ENCODE measurements at regions not wholly inside any gene's neighbourhood (a gene's known extent, or its start where the extent isn't known, plus 50 kb on each side); places are given as distances from the start of the nearest gene placed in this dataset.

DNA sequence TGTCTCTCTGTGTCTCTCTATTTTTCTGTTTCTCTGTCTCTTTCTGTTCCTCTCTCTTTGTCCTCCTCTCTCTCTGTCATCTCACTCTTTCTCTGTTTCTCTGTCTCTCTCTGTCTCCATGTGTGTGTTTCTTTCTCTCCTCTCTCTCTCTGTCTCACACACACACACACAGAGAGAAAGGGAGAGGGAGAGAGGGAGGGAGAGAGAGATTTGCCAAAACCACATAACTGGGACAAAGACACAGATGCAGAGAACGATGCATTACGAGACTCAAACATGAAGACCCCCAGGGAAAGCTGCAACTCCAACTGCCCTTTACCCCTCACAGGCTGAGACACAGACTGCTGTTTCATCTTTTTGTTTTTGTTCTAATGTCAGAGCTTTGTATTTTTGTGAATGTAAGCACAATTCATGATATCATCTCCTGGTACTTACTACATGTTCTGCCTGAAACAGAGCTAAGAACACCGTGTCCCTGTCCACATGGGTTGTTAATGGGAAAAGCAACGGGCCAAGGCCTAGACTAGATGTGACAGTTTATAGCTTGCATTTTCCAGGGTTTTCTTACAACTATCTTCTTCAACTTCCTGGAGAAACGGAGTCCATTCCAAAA lies 177.1 kb upstream of the ARID1B start:
- peak overlapping the region; percentile 83 for H2AFZ ChIP-seq
- TF ChIP-seq CTCF (IDR thresholded peaks at IDR 0.05): no peak
- no peaks in the 10 kb centered on the region for H3K9me3 ChIP-seq (ENCODE audit: control insufficient read depth, low read length)
- no peak overlapping the region for H3K4me3 ChIP-seq (ENCODE audit: low read depth, low read length)
- no peak overlapping the region for H3K9ac ChIP-seq
- no peaks in the 10 kb centered on the region for H3K27me3 ChIP-seq (ENCODE audit: control insufficient read depth, insufficient read depth, low read length)
- H3K4me2 ChIP-seq (ENCODE audit: low read length): no peak overlapping the region
- H3K27ac ChIP-seq: peak overlapping the region; percentile 57
- H3K4me1 ChIP-seq: peaks cover 11% of the 10 kb centered on the region
- no peaks in the 10 kb centered on the region for H3K79me2 ChIP-seq
- H3K36me3 ChIP-seq (ENCODE audit: control insufficient read depth, insufficient read depth, low read length): no peaks in the 10 kb centered on the region

DNA sequence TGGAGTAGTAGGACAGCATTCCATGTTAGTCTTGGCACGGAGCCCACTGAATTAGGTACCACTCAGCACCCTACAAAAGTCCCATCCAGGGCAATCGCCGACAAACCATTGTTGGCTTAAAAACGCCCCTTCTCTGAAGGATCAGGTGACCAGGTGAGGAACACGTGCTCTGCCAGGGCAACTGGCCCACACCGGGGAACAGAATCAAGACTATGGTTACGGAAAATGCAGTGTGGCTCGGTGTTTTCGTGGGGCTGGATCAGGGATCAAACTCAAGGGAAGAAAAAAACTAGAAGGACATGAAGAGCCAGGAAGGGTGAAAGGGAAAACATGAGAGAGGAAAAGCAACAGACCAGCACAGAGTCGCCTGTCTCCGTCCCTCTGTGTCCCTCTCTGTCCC lies 177.8 kb upstream of the ARID1B start:
- Histone ChIP-seq H3K79me2 (no peaks in the 10 kb centered on the region), H3K36me3 (ENCODE audit: control insufficient read depth, insufficient read depth, low read length) (no peaks in the 10 kb centered on the region), H3K4me2 (ENCODE audit: low read length) (no peak overlapping the region), H3K4me1 (peaks cover 11% of the 10 kb centered on the region), H3K27me3 (ENCODE audit: control insufficient read depth, insufficient read depth, low read length) (no peaks in the 10 kb centered on the region), H3K27ac (peak overlapping the region; percentile 57), H2AFZ (peak overlapping the region; percentile 83), H3K9me3 (ENCODE audit: control insufficient read depth, low read length) (no peaks in the 10 kb centered on the region), H3K4me3 (ENCODE audit: low read depth, low read length) (no peak overlapping the region), H3K9ac (no peak overlapping the region)
- no peak for TF ChIP-seq CTCF (IDR thresholded peaks at IDR 0.05)

- H3K36me3 ChIP-seq (ENCODE audit: control insufficient read depth, insufficient read depth, low read length): no peaks in the 10 kb centered on the region
- H3K4me1 ChIP-seq: peaks cover 11% of the 10 kb centered on the region
- no peaks in the 10 kb centered on the region for H3K79me2 ChIP-seq
- no peak overlapping the region for H3K4me3 ChIP-seq (ENCODE audit: low read depth, low read length)
- no peaks in the 10 kb centered on the region for H3K9me3 ChIP-seq (ENCODE audit: control insufficient read depth, low read length)
- H3K9ac ChIP-seq: no peak overlapping the region
- TF ChIP-seq CTCF (IDR thresholded peaks at IDR 0.05): no peak
- H3K27ac ChIP-seq: no peak overlapping the region
- H3K27me3 ChIP-seq (ENCODE audit: control insufficient read depth, insufficient read depth, low read length): no peaks in the 10 kb centered on the region
- H3K4me2 ChIP-seq (ENCODE audit: low read length): no peak overlapping the region
- no peak overlapping the region for H2AFZ ChIP-seq
Observed at GRCh38 chr6:156598855-156599180, 178.4 kb upstream of the ARID1B start.

DNA sequence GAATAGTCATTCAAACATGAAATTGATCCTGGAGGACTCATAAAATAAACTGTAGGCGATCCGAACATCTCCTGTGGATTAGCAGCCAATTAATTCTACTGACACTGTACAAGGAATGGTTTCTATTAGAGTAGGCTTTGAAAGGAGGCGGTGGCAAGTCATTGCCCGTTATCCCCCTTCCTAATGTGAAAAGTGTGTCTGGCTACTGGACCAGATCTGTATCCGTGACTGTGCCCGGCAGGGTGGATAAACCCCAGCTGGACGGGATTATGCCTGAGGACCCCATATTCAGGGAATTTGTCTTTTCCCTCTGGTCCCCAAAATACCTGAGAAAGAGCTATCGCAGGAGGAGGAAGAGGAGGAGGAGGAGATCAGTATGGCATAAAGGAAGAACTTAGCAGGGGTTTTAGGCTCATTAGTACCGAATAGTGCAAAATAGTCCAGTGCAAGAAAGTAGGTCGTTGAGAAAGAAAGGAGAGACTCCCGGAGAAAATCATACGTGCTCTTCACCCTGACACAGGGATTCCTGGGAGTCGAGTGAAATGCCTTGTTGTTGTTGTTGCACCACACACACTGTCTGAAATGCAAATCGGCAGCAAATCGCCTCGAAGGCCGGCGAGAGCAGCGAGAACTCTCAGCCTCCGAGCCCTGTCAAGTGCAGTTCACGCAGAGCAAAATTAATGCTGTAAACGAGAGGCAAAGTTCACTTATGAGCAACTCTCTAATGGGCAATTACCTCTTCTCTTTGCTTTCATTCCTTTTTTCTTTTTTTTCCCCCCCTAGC lies 178.9 kb upstream of the ARID1B start:
- H3K4me3 ChIP-seq (ENCODE audit: low read depth, low read length): no peak overlapping the region
- no peak overlapping the region for H3K27ac ChIP-seq

More for the DNA sequence above, 178.9 kb upstream of the ARID1B start:
- H3K36me3 ChIP-seq (ENCODE audit: control insufficient read depth, insufficient read depth, low read length): no peaks in the 10 kb centered on the region
- H2AFZ ChIP-seq: no peak overlapping the region
- peaks cover 11% of the 10 kb centered on the region for H3K4me1 ChIP-seq
- no peaks in the 10 kb centered on the region for H3K27me3 ChIP-seq (ENCODE audit: control insufficient read depth, insufficient read depth, low read length)
- H3K9ac ChIP-seq: no peak overlapping the region
- no peak overlapping the region for H3K4me2 ChIP-seq (ENCODE audit: low read length)
- no peaks in the 10 kb centered on the region for H3K79me2 ChIP-seq
- TF ChIP-seq CTCF (IDR thresholded peaks at IDR 0.05): no peak
- no peaks in the 10 kb centered on the region for H3K9me3 ChIP-seq (ENCODE audit: control insufficient read depth, low read length)
